Ammon's horn (tissue), 1 donor: ENCODE measurements at regions not wholly inside any gene's neighbourhood (a gene's known extent, or its start where the extent isn't known, plus 50 kb on each side); places are given as distances from the start of the nearest gene placed in this dataset.
"Not testable (repeated sequence)": the region's sequence is repeated elsewhere in the genome, so short reads cannot be mapped to it uniquely, and the experiment has no call there.

Experiments
- DNase-seq: peaks from one replicate; pipeline ENCODE4 v3.0.0-alpha.2; 2016; ENCODE audit warnings: low spot score

DNA sequence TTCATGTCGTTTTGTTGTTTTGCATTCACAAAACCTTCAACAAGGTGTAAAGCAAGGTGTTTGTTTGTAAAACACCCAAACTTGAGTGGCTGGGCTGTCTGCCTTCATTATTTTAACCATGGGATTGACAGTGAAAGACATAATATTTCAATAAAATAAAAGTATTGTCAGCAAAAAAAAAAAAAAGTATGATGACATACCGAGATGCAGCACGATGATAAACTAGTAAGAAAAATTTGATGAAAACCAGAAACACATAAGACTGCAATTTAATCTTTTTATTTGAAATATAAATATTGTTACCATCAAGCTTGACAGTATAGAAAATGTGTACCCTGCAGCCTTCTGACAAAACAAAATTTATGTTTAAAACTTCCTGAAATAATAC is 419.3 kb upstream of the DYNLRB2 start:
- DNase-seq: no peak

DNA sequence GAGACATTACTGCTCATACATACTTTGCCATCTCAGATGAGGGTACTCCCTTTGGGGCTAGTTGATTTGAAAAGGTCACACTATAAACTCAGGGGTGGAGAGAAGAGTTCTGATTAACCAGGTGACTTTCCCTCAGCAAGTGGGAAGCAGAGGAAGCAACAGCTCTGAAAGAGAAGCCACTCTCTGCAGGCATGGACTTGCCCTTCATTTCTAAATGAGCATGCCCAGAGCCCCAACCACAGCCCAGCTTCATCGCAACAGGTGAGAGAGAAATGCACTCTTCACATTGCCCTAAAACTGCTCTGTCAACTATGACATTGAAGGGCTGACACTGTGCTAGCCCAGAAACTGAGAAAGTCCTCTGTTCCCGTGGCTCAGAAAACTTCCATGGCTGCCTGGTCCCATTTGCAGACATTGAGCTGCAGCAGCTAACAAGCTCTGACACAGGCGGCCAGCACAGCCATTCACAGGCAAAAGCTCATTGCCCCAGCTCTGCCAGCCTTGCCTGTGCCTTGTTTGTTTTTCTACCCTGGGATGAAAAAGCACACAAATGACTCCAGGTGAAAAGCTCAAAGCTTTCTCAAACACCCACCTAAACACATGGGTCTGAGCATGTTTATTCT is 419.8 kb upstream of the DYNLRB2 start:
- DNase-seq: no peak

DNA sequence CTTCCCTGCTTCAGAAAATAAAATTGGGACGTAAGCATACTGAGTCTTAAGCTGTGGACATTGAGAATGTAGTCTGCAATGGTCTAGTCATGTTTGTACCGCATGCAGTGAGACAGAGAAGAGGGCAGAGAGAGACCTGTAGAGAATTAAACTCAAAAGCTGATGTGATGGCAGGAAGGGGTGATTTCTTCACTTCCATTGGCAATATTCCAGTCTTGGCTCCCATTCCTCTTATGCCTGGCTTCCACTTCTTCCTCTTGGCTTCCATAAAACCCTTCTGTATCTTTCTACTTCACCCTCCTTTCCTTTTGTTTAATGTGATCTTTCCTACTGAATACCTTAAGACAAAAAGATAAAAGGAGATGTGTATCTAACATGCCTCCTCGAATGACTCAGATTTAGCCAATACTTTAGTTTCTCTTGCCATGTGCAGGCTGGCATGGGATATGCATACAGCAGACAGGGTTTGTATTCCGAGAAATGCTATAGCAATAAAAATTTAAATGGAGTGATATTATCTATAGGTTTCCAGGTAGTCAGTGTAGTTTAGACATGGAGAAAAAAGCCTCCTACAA is 423.1 kb upstream of the DYNLRB2 start:
- DNase-seq: no peak

DNA sequence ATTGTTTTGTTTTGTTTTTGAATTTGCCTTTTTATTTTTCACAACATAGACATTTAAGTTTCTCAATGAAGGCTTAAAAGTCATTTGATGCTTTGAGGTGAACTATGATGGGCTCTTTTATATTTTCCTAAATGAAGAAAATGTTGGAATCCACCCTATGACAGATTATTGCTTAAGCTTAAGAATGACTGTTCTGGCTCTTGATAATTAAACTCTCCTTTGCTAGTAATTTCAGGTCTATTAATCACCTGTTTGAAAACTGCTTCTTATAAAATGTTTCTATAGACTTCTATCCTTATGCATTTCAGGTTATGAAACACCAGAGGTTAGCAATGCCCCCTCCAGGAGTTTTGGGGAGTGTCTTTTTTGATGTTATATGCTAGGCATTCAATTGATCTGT is 424.1 kb upstream of the DYNLRB2 start:
- no peak for DNase-seq

DNA sequence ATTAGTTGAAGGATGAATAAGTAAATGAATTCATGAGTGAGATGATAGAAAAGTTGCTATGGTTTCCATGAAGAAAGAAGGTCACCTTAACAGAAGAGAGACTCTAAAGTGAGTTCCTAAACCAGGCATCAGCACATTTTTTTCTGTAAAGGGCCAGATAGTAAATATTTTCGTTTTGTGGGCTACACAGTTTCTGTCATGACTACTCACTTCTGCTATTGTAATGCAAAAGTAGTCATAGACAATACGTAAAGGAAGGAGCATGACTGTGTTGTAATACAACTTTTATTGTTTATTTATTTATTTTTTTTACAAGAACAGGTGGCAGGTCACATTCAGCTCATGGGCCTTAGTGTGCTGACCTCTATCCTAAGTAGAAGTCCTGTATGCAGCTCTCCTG is 426.1 kb upstream of the DYNLRB2 start:
- no peak for DNase-seq

DNA sequence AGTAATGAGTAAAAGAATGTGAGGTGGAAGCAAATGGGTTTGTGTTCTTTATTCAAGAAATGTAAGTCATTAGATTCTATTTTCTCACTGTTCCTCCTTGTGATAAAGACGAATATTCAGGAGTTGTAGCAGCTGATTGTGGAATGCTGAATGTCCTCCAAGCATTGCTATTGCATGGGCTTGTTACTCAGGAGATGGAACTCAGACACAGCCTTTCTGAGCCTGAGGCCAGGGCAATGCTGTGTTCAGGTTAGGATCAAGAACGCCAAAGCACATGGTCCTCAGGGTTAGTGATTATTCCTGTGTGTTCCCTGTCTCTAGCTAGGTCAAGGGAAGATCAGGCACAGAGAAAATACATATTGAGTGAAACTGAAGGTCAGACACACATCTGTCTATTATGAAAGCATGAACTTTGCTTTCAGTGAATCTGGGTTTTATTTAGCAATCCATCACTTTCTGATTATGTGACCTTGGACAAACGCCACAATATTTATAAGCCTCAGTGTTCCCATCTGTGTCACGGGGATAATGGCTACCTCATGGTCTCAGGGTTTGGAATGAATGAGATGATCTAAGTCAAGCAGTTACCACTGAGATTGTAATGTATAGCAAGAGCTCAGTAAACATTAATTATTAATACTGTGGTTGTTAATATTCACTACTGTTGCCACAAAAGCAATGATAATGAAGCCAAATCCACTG is 426.8 kb upstream of the DYNLRB2 start:
- DNase-seq: no peak

DNA sequence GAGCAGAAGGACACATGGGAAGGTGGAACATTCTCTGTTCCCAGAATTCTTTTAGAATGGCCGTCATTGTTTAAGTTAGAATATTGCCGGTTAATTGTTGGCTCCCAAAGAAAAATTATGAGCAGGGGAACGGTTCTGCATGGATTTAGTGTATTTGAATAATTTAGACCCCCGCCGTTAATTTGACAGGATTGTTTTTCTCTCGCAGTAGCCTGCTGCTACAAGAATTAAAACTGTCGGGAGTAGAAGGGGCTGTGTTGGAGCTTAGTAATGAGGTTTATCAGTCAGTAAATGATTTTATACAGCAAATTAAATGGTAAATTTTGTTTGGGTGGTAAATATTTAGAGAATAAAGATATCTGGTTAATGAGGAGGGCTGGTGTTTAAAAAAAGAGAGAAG is 431.2 kb upstream of the DYNLRB2 start:
- no peak for DNase-seq

DNA sequence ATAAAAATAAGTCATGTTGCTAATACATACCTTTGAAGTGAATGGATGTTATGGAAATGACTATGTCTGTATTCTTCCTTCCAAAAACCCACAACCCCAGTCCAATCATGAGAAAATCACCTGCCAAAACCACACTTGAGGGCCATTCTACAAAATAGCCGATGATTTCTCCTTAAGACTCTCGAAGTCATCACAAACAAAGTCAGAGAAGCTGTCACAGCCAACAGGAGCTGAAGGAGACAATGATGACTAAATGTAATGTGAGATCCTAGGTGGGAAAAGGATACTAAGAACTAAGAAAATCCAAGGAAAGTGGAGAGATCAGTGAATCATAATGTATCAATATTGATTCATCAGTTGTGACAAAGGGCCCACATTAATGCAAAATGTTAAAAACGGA is 432.9 kb upstream of the DYNLRB2 start:
- DNase-seq: no peak

DNA sequence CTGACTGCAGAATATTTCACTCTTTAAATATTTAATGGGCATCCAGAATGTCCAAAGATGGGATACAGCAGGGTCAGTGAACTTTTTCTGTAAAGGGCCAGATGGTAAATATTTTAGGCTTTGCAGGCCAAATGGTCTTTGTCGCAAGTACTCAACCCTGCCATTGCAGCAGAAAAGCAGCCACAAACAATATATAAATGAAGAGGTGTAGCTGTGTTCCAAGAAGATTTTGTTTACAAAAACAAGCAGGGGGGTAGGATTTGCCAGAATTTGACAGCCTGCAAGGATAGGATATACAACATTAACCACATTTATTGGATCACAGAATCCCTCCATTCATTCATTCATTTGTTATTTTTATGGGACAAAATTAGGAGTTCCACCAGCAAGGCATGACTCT is 435.0 kb upstream of the DYNLRB2 start:
- no peak for DNase-seq

DNA sequence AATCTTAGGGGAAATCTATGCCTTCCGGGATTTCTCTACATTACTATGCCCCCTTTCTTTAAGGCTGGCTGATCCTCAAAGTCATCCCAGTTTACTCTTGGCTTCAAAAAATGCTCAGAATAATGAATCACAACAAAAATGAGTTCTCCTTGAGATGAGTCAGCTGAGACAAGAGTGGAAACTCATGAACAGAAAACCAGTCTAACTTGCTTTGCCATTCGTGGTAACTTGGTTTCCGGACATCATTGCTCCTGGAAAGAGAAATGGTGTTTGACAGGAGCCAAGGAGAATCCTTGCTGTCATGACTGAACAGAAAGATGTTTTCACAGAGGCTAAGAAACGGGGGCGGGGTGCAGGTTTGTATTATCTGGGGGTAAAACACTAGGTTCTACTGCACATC is 435.6 kb upstream of the DYNLRB2 start:
- no peak for DNase-seq

DNA sequence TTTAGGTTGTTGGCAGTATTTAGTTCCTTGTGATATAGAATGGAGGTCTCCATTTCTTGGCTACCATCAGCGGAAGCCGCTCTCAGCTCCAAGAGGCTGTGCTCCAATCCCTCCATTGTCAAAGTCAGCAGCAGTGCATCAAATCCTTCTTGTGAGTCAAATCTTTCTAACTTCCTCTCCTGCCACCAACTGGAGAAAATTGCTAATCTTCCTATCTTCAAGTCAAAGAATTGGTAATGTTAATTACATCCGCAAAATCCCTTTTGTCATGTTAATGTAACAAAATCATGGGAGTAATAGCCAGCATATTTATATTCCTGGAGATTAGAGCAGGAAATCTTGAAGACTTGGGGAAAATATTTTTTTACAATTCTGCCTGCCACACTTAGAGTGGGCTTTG is 436.4 kb upstream of the DYNLRB2 start:
- no peak for DNase-seq

DNA sequence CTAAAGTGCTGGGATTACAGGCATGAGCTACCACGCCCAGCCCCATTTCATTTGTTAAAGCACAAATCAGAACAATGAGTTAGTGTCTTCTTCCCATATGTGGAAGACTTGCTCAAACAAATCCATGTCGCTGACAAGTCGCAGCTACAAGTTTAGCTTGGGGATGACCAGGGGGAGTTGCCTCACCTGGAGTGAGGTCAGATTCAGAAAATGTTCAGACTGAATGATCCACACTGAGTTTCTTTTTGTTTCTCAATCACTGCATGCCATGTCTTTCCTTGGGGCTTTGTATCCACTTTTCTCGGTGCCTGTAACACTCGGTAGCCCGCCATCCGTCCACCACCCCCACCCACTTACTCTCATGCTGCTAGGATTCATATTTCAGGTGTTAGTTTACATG is 437.3 kb upstream of the DYNLRB2 start:
- DNase-seq: no peak

DNA sequence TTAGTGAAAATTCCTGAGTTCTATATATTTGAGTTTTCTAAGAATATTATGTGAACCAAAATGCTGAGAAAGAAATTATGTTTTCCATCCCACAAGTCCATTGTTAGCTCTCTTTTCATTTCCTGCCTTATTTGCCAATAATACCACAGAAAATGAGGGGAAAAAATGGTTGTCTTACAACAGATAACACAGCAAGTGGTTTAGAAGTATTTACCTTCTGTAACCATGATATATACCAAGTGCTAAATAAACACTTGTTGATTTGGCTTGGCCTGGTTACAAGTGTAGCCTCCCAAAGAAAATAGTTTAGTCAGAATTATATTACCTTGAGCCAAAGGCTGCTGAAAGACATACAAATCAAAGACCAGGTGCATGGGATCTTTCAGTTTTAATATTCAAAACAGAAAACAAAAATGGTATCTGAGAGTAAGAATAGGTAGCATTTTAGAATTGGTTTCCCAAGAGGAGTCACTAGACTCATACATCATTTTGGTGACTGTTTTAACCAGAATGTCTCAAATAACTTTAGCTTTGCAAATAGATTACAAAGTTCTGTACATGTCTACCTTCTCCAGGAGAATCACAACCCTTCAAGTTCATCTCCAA is 439.8 kb upstream of the DYNLRB2 start:
- DNase-seq: no peak

DNA sequence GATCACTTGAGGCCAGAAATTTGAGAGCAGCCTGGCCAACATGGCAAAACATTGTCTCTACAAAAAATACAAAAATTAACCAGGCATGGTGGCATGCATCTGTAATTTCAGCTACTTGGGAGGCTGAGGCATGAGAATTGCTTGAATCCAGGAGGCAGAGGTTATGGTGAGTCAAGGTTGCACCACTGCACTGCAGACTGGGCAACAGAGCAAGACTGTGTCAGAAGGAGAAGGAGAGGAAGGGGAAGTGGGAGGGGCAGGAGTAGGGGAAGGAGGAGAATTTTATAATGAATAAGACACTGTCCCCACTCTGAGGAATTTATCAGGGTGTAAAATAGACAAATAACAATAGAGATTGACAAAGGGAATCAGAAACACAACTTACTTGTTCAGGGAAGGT is 440.6 kb upstream of the DYNLRB2 start:
- DNase-seq: no peak

DNA sequence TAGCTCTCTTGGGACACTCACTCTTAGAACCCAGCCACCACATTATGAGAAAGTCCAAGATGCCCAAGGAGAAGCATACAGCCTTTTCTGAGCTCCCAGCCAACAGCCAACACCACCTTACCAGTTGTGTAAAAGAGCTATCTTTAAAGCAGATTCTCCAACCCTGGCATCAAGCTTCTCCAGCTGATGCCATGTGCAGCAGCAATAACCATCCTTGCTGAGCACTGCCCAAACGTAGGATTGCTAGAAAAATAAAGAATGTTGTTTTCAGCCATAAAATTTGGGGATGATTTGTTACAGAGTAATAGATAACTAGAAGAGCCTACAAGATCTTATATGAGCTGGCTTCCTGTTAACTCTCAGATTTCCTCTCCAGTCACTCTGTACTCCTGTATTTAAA is 443.7 kb upstream of the DYNLRB2 start:
- no peak for DNase-seq

DNA sequence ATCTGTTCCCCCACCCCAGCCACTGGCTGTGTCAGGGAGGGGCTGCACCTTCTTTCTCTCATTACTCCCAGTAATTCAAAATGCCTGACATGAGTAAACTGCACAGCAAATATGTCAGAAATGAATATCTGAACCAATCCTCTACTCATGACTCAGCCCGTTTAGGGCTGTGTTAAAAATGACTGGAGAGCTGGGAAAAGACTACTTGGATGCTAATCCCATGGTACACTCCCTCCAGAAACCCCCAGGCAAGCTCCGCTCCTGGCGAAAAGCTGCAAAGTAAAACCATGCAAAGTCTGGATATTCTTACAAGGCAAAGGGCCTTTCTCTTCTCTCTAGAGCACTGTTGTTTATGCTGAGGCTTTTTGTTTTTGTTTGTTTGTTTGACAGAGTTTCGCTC is 448.1 kb upstream of the DYNLRB2 start:
- no peak for DNase-seq

DNA sequence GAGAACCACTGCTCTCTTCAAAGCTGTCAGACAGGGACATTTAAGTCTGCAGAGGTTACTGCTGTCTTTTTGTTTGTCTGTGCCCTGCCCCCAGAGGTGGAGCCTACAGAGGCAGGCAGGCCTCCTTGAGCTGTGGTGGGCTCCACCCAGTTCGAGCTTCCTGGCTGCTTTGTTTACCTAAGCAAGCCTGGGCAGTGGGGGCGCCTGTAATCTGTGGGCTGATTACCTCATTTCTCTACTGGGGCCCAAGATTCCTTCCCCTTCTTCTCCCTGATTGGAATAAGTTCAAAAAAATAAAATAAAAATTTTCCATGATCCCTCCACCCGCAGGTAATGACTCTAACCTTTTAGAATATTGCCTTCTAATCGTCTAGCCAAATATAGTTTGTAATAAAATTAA is 449.3 kb upstream of the DYNLRB2 start:
- DNase-seq: not testable (repeated sequence)

DNA sequence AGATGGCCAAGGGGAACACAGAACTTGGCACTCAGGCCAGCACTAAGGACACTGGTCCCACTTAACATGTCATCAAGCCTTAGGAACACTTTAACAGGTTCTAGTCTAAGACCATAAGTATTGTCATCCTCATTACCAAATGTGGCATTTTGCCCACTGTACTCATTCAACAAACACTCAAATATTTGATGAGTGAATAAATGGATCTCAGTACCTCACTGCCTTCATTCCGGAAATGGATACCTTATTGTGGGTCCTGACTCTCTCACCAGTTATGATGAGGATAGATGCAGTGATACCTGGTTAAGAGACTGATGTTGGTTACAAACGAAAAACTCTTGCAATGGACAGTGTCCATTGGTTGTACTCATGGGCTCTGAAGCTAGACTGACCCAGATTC is 455.2 kb upstream of the DYNLRB2 start:
- DNase-seq: no peak

DNA sequence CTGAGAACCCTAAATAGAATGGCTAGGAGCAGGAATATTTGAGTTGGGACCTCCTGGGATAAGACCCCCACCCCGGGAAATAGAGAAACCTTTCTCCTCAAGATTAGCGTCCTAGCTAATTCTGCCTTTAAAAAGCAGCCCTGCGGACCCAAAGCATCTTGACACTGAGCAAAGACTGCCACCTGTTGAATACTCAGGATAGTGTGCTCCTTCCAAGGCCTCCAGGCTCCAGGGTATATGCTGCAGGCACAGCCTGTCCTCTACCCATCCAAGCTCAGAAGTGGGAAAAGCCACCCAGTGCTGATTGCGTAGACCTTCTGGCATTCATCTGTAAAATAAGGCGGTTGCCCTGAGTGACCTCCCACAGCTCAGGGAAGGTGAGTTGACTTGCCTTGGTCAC is 456.2 kb upstream of the DYNLRB2 start:
- DNase-seq: peak; percentile 80

DNA sequence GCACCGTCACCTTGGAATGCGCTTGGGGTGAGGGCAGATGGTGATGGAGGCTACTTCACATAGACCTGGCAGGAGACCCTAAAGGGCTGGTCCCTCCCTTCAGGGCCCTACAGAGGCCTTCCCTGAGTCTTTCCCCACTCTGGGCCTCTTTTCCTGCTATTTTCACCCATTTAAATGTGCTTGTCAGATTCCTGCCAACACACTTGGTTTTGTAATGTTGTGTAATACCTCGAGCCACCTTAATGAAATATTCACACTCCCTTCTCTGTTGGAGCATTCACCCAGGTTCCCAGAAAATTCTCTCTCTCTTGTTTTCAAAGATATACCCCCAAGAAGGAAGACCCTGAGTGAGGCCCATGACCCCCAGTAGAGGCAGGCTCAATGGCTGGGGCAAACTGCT is 456.6 kb upstream of the DYNLRB2 start:
- no peak for DNase-seq

DNA sequence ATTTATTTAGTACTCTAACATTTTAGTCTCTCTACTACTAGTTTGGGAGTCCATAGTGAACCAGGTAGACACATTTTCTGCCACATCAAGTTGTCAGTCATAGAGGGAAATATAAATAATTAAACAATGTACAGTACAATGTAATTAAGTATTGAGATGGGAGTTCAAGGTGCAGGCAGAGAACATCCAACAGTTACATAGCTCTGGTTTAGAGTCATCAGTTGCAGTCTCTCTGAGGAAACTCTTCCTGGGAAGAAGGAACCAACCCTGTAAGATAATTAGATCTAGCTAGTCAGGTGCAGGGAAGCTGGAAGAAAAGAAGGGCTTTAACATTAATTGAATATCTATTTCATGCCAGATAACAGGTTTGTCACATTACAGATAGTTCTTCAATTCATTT is 457.9 kb upstream of the DYNLRB2 start:
- DNase-seq: no peak

DNA sequence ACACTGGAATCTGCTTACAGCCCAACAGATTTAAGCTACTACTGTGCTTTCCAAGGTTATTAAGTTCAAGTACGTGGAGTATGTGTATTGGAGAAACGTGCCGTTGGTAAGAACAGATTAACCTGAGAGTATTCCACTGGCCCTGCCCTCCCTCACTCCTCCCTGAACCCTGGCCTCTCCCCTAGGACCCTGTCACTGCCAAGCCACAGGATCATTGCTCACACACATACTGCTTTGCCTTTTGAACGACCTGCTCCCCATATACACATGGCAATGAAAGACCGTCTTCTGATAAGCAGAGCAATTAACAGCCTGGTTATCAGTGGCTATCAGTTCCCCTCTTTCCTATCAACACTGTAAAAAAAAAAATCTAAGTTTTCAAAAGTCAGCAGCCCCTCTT is 458.9 kb upstream of the DYNLRB2 start:
- no peak for DNase-seq

DNA sequence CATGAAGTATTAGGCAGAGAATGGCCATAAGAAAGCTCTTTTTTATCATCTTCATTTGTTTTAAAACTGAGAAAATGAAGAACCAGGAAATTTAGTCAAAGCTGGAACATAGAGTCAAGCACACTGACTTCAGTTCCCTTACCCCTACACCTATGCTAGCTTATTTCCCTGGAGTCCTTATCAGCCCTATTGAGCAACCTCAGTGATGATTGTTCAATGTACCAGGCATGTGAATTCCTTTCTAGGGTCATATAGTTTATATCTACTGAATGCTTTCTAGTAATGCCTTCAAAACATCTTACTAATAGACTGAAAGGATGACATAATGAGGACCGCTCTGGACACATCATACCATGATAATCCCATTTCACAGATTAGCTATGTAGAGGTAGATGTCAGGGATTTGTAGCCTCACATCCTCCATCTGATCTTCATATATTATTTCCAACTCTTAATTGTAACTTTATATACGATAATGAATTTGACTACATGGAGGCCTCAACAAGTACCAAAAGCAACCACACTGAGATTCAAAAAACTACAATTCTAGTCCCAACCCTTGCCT is 460.4 kb upstream of the DYNLRB2 start:
- DNase-seq: no peak
